ENCODE measurements at regions not wholly inside any gene's neighbourhood (a gene's known extent, or its start where the extent isn't known, plus 50 kb on each side); places are given as distances from the start of the nearest gene placed in this dataset.

DNA sequence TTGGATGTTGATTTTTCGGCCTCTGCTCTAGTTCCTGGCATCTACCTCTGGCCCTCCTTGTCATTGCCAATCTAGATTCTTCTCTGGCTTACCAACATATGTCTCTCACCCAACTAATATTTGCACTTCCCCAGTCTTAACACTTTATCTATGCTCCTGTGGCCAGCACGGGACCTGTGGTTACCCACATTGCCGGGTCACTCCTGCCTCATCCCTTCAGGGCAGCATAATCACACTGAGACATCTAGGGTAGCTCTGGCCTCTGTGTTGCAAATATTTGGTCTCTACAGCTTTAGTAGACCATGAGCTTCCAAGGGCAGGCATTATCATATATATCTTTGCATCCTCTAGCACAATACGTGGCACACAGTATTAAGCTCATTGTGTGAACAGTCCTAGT lies 182.0 kb upstream of the ARHGAP20 start:
- no peak for TF ChIP-seq CTCF (IDR thresholded peaks at IDR 0.05)
- TF ChIP-seq POLR2A (IDR thresholded peaks at IDR 0.05): no peak
